SK-N-SH (cell line): ENCODE measurements at regions not wholly inside any gene's neighbourhood (a gene's known extent, or its start where the extent isn't known, plus 50 kb on each side); places are given as distances from the start of the nearest gene placed in this dataset.

ENCODE experiments used
- CTCF ChIA-PET: fragments of 300-600, 350-600 bp; formaldehyde crosslinking; extraction: SDS; loops from one replicate; lab custom pipeline; 2021; lab: Yijun Ruan, JAX
- POLR2A ChIA-PET: fragments of 350-600 bp; sonication (Branson Sonifier 250); formaldehyde crosslinking; extraction: SDS; loops from one replicate; lab custom pipeline; 2020; ENCODE audit warnings: antibody characterized with exemption, inconsistent platforms; lab: Yijun Ruan, JAX
- DNase-seq: peaks from one replicate; pipeline ENCODE4 v3.0.0; 2012
- H2AFZ ChIP-seq: fragments of 200-600 bp; sonication (generic); 2 replicates; pipeline ENCODE4 v1.8.1; 2016; ENCODE audit warnings: antibody characterized with exemption, mild to moderate bottlenecking, low read depth
- H3F3A ChIP-seq: fragments of 200-600 bp; sonication (generic); replicated peaks from 2 replicates; pipeline ENCODE3; 2016; ENCODE audit warnings: antibody characterized with exemption, mild to moderate bottlenecking; ENCODE audit not compliant: insufficient read depth
- H3K27ac ChIP-seq, 2 experiments: fragments of 200-500 bp in 1 of 2; fragments of 200-600 bp in 1 of 2; sonication (Bioruptor generic) in 1 of 2; sonication (generic), shearing (Covaris generic) in 1 of 2; 2 replicates each; pipeline versions ENCODE4 v1.5.1 to v1.6.1; 2014 to 2016; ENCODE audit warnings: low read depth in 2 of 2, inconsistent platforms in 1 of 2, low read length in 1 of 2, mild to moderate bottlenecking in 1 of 2, mixed read lengths in 1 of 2
- H3K27me3 ChIP-seq: fragments of 200-600 bp; sonication (generic), shearing (Covaris generic); 2 replicates; pipeline ENCODE4 v1.6.1; 2016; ENCODE audit warnings: mixed run types; ENCODE audit not compliant: insufficient read depth
- H3K36me3 ChIP-seq, 2 experiments: fragments of 200-500 bp in 1 of 2; fragments of 200-600 bp in 1 of 2; sonication (Bioruptor generic) in 1 of 2; sonication (generic) in 1 of 2; replicated peaks in 1 of 2; 2 replicates each; pipeline versions ENCODE3 to v1.5.1; 2014 to 2016; ENCODE audit warnings: low read length in 1 of 2, mild to moderate bottlenecking in 1 of 2; ENCODE audit not compliant: insufficient read depth in 2 of 2, control insufficient read depth in 1 of 2
- H3K4me1 ChIP-seq, 2 experiments: fragments of 200-500 bp in 1 of 2; fragments of 200-600 bp in 1 of 2; sonication (Bioruptor generic) in 1 of 2; sonication (generic), shearing (Covaris generic) in 1 of 2; 2 replicates each; pipeline versions ENCODE4 v1.5.1 to v1.6.1; 2014 to 2016; ENCODE audit warnings: low read depth in 1 of 2, low read length in 1 of 2, mixed run types in 1 of 2; ENCODE audit not compliant: insufficient read depth in 2 of 2, control insufficient read depth in 1 of 2
- H3K4me2 ChIP-seq: fragments of 200-600 bp; sonication (generic), shearing (Covaris generic); 2 replicates; pipeline ENCODE4 v1.6.1; 2017; ENCODE audit warnings: mixed run types
- H3K4me3 ChIP-seq, 2 experiments: fragments of 200-500 bp in 1 of 2; fragments of 200-600 bp in 1 of 2; sonication (Bioruptor generic) in 1 of 2; sonication (generic), shearing (Covaris generic) in 1 of 2; 2 replicates each; pipeline versions ENCODE4 v1.5.1 to v1.8.1; 2014 to 2016; ENCODE audit warnings: low read depth in 2 of 2, inconsistent platforms in 1 of 2, low read length in 1 of 2, mild to moderate bottlenecking in 1 of 2, mixed read lengths in 1 of 2, moderate library complexity in 1 of 2
- H3K79me2 ChIP-seq: fragments of 200-600 bp; sonication (generic); 2 replicates; pipeline ENCODE4 v1.8.1; 2017; ENCODE audit warnings: mild to moderate bottlenecking; ENCODE audit not compliant: insufficient read depth
- H3K9ac ChIP-seq: fragments of 200-600 bp; sonication (generic); 2 replicates; pipeline ENCODE4 v1.6.1; 2017; ENCODE audit warnings: mixed run types
- H3K9me2 ChIP-seq: fragments of 200-600 bp; sonication (generic); 2 replicates; pipeline ENCODE4 v1.6.1; 2017; ENCODE audit warnings: mixed run types
- H3K9me3 ChIP-seq: fragments of 200-600 bp; sonication (generic); 2 replicates; pipeline ENCODE4 v1.6.1; 2017; ENCODE audit warnings: mixed run types, mild to moderate bottlenecking, moderate library complexity
- H4K20me1 ChIP-seq: fragments of 200-600 bp; sonication (generic); 2 replicates; pipeline ENCODE4 v1.6.1; 2017; ENCODE audit warnings: mild to moderate bottlenecking, mixed run types; ENCODE audit not compliant: insufficient read depth
- ELF1 ChIP-seq: IDR thresholded peaks from 2 replicates; pipeline ENCODE4 v1.4.0; 2012
- EP300 ChIP-seq, 2 experiments: IDR thresholded peaks; 2 replicates each; pipeline versions ENCODE4 v1.4.0 to v1.6.1; 2012; ENCODE audit warnings: borderline replicate concordance in 1 of 2, low read depth in 1 of 2, low read length in 1 of 2
- EZH2phosphoT487 ChIP-seq: fragments of 200-600 bp; sonication (generic); IDR thresholded peaks from 2 replicates; pipeline ENCODE4 v1.6.1; 2017; ENCODE audit warnings: low read depth, mixed run types, mild to moderate bottlenecking, antibody characterized with exemption, moderate library complexity, borderline replicate concordance
- FOSL2 ChIP-seq: IDR thresholded peaks from 2 replicates; pipeline ENCODE4 v1.4.0; 2012; ENCODE audit warnings: low read depth, mild to moderate bottlenecking, moderate library complexity, borderline replicate concordance
- FOXJ3 ChIP-seq: sonication (generic); formaldehyde crosslinking; IDR thresholded peaks from 2 replicates; pipeline ENCODE4 v1.5.1; 2020; ENCODE audit warnings: mild to moderate bottlenecking, missing genetic modification reagents
- GABPA ChIP-seq: IDR thresholded peaks from 2 replicates; pipeline ENCODE4 v1.4.0; 2012; ENCODE audit warnings: low read depth, mild to moderate bottlenecking
- GATA2 ChIP-seq: sonication (generic); formaldehyde crosslinking; IDR thresholded peaks from 2 replicates; pipeline ENCODE4 v1.5.0; 2020; ENCODE audit warnings: mild to moderate bottlenecking, missing genetic modification reagents
- JUND ChIP-seq: IDR thresholded peaks from 2 replicates; pipeline ENCODE4 v1.4.0; 2012
- MEF2A ChIP-seq: IDR thresholded peaks from 2 replicates; pipeline ENCODE4 v1.4.0; 2012; ENCODE audit warnings: low read depth, borderline replicate concordance
- MXI1 ChIP-seq: IDR thresholded peaks from 2 replicates; pipeline ENCODE4 v1.6.1; 2012; ENCODE audit warnings: mild to moderate bottlenecking, low read depth, low read length, improper control_type of control experiment
- NFIC ChIP-seq: IDR thresholded peaks from 2 replicates; pipeline ENCODE4 v1.4.0; 2012; ENCODE audit warnings: borderline replicate concordance
- NRF1 ChIP-seq: IDR thresholded peaks from 2 replicates; pipeline ENCODE4 v1.6.1; 2012; ENCODE audit warnings: low read depth, mild to moderate bottlenecking, low read length
- RCOR1 ChIP-seq: fragments of 150-350 bp; IDR thresholded peaks from 2 replicates; pipeline ENCODE4 v1.6.1; 2017; ENCODE audit warnings: antibody characterized with exemption, low read length
- REST ChIP-seq: IDR thresholded peaks from 2 replicates; pipeline ENCODE4 v1.6.1; 2012; ENCODE audit warnings: mild to moderate bottlenecking, low read depth, low read length, moderate library complexity
- RFX5 ChIP-seq: IDR thresholded peaks from 2 replicates; pipeline ENCODE4 v1.6.1; 2012; ENCODE audit warnings: mild to moderate bottlenecking, improper control_type of control experiment, low read length
- SIN3A ChIP-seq: IDR thresholded peaks from 2 replicates; pipeline ENCODE4 v1.6.1; 2012; ENCODE audit warnings: low read depth, mild to moderate bottlenecking, low read length, moderate library complexity, borderline replicate concordance
- SMC3 ChIP-seq: IDR thresholded peaks from 2 replicates; pipeline ENCODE4 v1.6.1; 2012; ENCODE audit warnings: low read depth, low read length, improper control_type of control experiment
- TAF1 ChIP-seq: IDR thresholded peaks from 2 replicates; pipeline ENCODE4 v1.6.1; 2012; ENCODE audit warnings: low read depth, mild to moderate bottlenecking, low read length, moderate library complexity, borderline replicate concordance
- TCF12 ChIP-seq: IDR thresholded peaks from 2 replicates; pipeline ENCODE4 v1.4.0; 2012
- TEAD4 ChIP-seq: IDR thresholded peaks from 2 replicates; pipeline ENCODE4 v1.4.0; 2012; ENCODE audit warnings: mild to moderate bottlenecking, borderline replicate concordance; ENCODE audit not compliant: insufficient read depth
- USF1 ChIP-seq: IDR thresholded peaks from 2 replicates; pipeline ENCODE4 v1.4.0; 2012; ENCODE audit warnings: low read depth, borderline replicate concordance
- USF2 ChIP-seq: fragments of 150-350 bp; IDR thresholded peaks from 2 replicates; pipeline ENCODE4 v1.6.1; 2017; ENCODE audit warnings: antibody characterized with exemption, low read length, low read depth, borderline replicate concordance
- WGBS: methylation state at CpG from one replicate; pipeline ENCODE4 v1.1.6; 2017; ENCODE audit warnings: low lambda C conversion rate; 5-methylcytosine and 5-hydroxymethylcytosine counted together

GRCh38 chr9:20015427-20015931, 226.6 kb upstream of the SLC24A2 start:
- Histone ChIP-seq H3F3A (no peaks in the 10 kb centered on the region), H3K79me2 (no peaks in the 10 kb centered on the region), H3K27ac (no peak overlapping the region), H3K27me3 (no peaks in the 10 kb centered on the region), H2AFZ (no peak overlapping the region), H3K4me3 (no peak overlapping the region), H3K36me3 (no peaks in the 10 kb centered on the region), H3K9me2 (no peaks in the 10 kb centered on the region), H3K9ac (no peak overlapping the region), H3K9me3 (no peaks in the 10 kb centered on the region), H4K20me1 (no peaks in the 10 kb centered on the region), H3K4me2 (no peak overlapping the region), H3K4me1 (no peaks in the 10 kb centered on the region)
- POLR2A ChIA-PET: no interaction called here
- DNase-seq: no peak
- TF ChIP-seq JUND (no peak), REST (no peak), USF2 (no peak), ELF1 (no peak), RCOR1 (no peak), MEF2A (no peak), GATA2 (CRISPR knock-in tag) (no peak), TEAD4 (no peak), NRF1 (no peak), TAF1 (no peak)
- WGBS: 25% methylated on average over 1 of the region's 2 CpGs
- CTCF ChIA-PET: no interaction called here

GRCh38 chr9:20014168-20014567, 225.3 kb upstream of the SLC24A2 start:
- Histone ChIP-seq H3K4me2 (no peak overlapping the region), H3K79me2 (no peaks in the 10 kb centered on the region), H3K9me2 (no peaks in the 10 kb centered on the region), H3K4me1 (no peaks in the 10 kb centered on the region), H3K27ac (no peak overlapping the region), H3K27me3 (no peaks in the 10 kb centered on the region), H3K36me3 (no peaks in the 10 kb centered on the region), H3K9me3 (no peaks in the 10 kb centered on the region), H3K9ac (no peak overlapping the region), H2AFZ (no peak overlapping the region), H3F3A (no peaks in the 10 kb centered on the region), H3K4me3 (no peak overlapping the region), H4K20me1 (no peaks in the 10 kb centered on the region)
- no peak for DNase-seq
- ChIA-PET POLR2A (no interaction called here), CTCF (interaction anchor here (0.7 kb wide), 1 partner anchor 903 kb away, joined by 3 read pairs; no protein-coding TSS in a partner anchor)
- TF ChIP-seq NFIC: no peak
- no peak for TF ChIP-seq TEAD4
- TF ChIP-seq SIN3A: no peak
- TF ChIP-seq MXI1: no peak
- no peak for TF ChIP-seq TAF1
- TF ChIP-seq RFX5: no peak
- TF ChIP-seq FOXJ3 (CRISPR knock-in tag): no peak
- no peak for TF ChIP-seq FOSL2
- TF ChIP-seq SMC3: no peak
- no peak for TF ChIP-seq NRF1
- no peak for TF ChIP-seq GABPA
- no peak for TF ChIP-seq ELF1
- TF ChIP-seq USF1: no peak
- TF ChIP-seq RCOR1: no peak
- TF ChIP-seq EZH2phosphoT487: no peak
- no peak for TF ChIP-seq GATA2 (CRISPR knock-in tag)
- TF ChIP-seq MEF2A: no peak
- TF ChIP-seq EP300 (IDR thresholded peaks at IDR 0.05; ENCODE audit: borderline replicate concordance in 1 of 2, low read depth in 1 of 2, low read length in 1 of 2): no peak
- TF ChIP-seq TCF12: no peak
- WGBS: 51% methylated on average over 4 of the region's 4 CpGs
